Duodenal mucosa (tissue), 2 donors: ENCODE measurements at regions not wholly inside any gene's neighbourhood (a gene's known extent, or its start where the extent isn't known, plus 50 kb on each side); places are given as distances from the start of the nearest gene placed in this dataset.

Source experiments
- H3K27ac ChIP-seq: one replicate; pipeline ENCODE4 v1.7.0; 2013; ENCODE audit warnings: low read depth, low read length
- H3K27me3 ChIP-seq, 2 donors: one replicate each; pipeline ENCODE4 v1.7.0; 2013; ENCODE audit warnings: low read length in 2 of 2, control low read depth in 1 of 2; ENCODE audit not compliant: insufficient read depth in 2 of 2, control insufficient read depth in 1 of 2
- H3K36me3 ChIP-seq, 2 donors: one replicate each; pipeline ENCODE4 v1.7.0; 2013; ENCODE audit warnings: low read length in 2 of 2, control low read depth in 1 of 2; ENCODE audit not compliant: insufficient read depth in 2 of 2, control insufficient read depth in 1 of 2
- H3K4me1 ChIP-seq, 2 donors: one replicate each; pipeline ENCODE4 v1.7.0; 2013; ENCODE audit warnings: low read length in 2 of 2, control low read depth in 1 of 2; ENCODE audit not compliant: insufficient read depth in 2 of 2, control insufficient read depth in 1 of 2
- H3K4me3 ChIP-seq, 2 donors: one replicate each; pipeline ENCODE4 v1.7.0; 2013; ENCODE audit warnings: low read length in 2 of 2, low read depth in 1 of 2
- H3K9ac ChIP-seq, 2 donors: one replicate each; pipeline ENCODE4 v1.7.0; 2013; ENCODE audit warnings: low read length in 2 of 2, low read depth in 1 of 2
- H3K9me3 ChIP-seq, 2 donors: one replicate each; pipeline ENCODE4 v1.7.0; 2013; ENCODE audit warnings: low read length in 2 of 2, control low read depth in 1 of 2; ENCODE audit not compliant: control insufficient read depth in 1 of 2

GRCh38 chr5:165999693-166000320, 2291.6 kb upstream of the WWC1 start:
- Histone ChIP-seq H3K36me3 (no peaks in the 10 kb centered on the region), H3K4me1 (no peaks in the 10 kb centered on the region), H3K27me3 (no peaks in the 10 kb centered on the region), H3K4me3 (no peak overlapping the region), H3K9ac (no peak overlapping the region), H3K27ac (no peak overlapping the region), H3K9me3 (peaks cover 0 to 8% of the 10 kb centered on the region in 2 donors)

GRCh38 chr5:166004006-166004405, 2287.4 kb upstream of the WWC1 start:
- H3K9ac ChIP-seq = no peak overlapping the region
- H3K9me3 ChIP-seq = no peaks in the 10 kb centered on the region
- no peaks in the 10 kb centered on the region for H3K4me1 ChIP-seq
- no peak overlapping the region for H3K4me3 ChIP-seq
- no peaks in the 10 kb centered on the region for H3K36me3 ChIP-seq
- H3K27me3 ChIP-seq = no peaks in the 10 kb centered on the region
- H3K27ac ChIP-seq = no peak overlapping the region

- Histone ChIP-seq H3K4me1 (no peaks in the 10 kb centered on the region), H3K9ac (no peak overlapping the region), H3K36me3 (no peaks in the 10 kb centered on the region), H3K27ac (no peak overlapping the region), H3K4me3 (no peak overlapping the region), H3K27me3 (no peaks in the 10 kb centered on the region), H3K9me3 (no peaks in the 10 kb centered on the region)
Measured at GRCh38 chr5:166013415-166013814, 2278.0 kb upstream of the WWC1 start.

GRCh38 chr5:166014256-166014655, 2277.2 kb upstream of the WWC1 start:
- Histone ChIP-seq H3K4me1 (no peaks in the 10 kb centered on the region), H3K27me3 (no peaks in the 10 kb centered on the region)

GRCh38 chr5:166018716-166019115, 2272.7 kb upstream of the WWC1 start:
- Histone ChIP-seq H3K4me1 (no peaks in the 10 kb centered on the region), H3K27me3 (no peaks in the 10 kb centered on the region), H3K9ac (no peak overlapping the region), H3K36me3 (no peaks in the 10 kb centered on the region), H3K9me3 (no peaks in the 10 kb centered on the region), H3K4me3 (no peak overlapping the region), H3K27ac (no peak overlapping the region)

More at GRCh38 chr5:166014256-166014655, 2277.2 kb upstream of the WWC1 start:
- no peak overlapping the region for H3K27ac ChIP-seq
- H3K4me3 ChIP-seq = no peak overlapping the region
- H3K9me3 ChIP-seq = no peaks in the 10 kb centered on the region
- no peaks in the 10 kb centered on the region for H3K36me3 ChIP-seq
- no peak overlapping the region for H3K9ac ChIP-seq

- H3K4me1 ChIP-seq = no peaks in the 10 kb centered on the region
- H3K9me3 ChIP-seq = no peaks in the 10 kb centered on the region
- no peak overlapping the region for H3K9ac ChIP-seq
- H3K27ac ChIP-seq = no peak overlapping the region
- no peak overlapping the region for H3K4me3 ChIP-seq
- H3K27me3 ChIP-seq = no peaks in the 10 kb centered on the region
- H3K36me3 ChIP-seq = no peaks in the 10 kb centered on the region
Measured at GRCh38 chr5:166022065-166022464, 2269.4 kb upstream of the WWC1 start.

GRCh38 chr5:166024970-166025369, 2266.5 kb upstream of the WWC1 start:
- H3K4me1 ChIP-seq = no peaks in the 10 kb centered on the region
- H3K4me3 ChIP-seq = no peak overlapping the region
- no peaks in the 10 kb centered on the region for H3K27me3 ChIP-seq
- H3K9ac ChIP-seq = no peak overlapping the region
- H3K27ac ChIP-seq = no peak overlapping the region
- H3K36me3 ChIP-seq = no peaks in the 10 kb centered on the region
- H3K9me3 ChIP-seq = no peaks in the 10 kb centered on the region

GRCh38 chr5:166027582-166027981, 2263.9 kb upstream of the WWC1 start:
- Histone ChIP-seq H3K27me3 (no peaks in the 10 kb centered on the region), H3K4me1 (no peaks in the 10 kb centered on the region), H3K9ac (no peak overlapping the region), H3K4me3 (no peak overlapping the region), H3K36me3 (no peaks in the 10 kb centered on the region), H3K9me3 (peaks cover 0 to 6% of the 10 kb centered on the region in 2 donors), H3K27ac (no peak overlapping the region)

- H3K9me3 ChIP-seq = peaks cover 0 to 6% of the 10 kb centered on the region in 2 donors
- H3K4me3 ChIP-seq = no peak overlapping the region
- H3K4me1 ChIP-seq = no peaks in the 10 kb centered on the region
- H3K27ac ChIP-seq = no peak overlapping the region
- H3K9ac ChIP-seq = no peak overlapping the region
- no peaks in the 10 kb centered on the region for H3K27me3 ChIP-seq
- H3K36me3 ChIP-seq = no peaks in the 10 kb centered on the region
Measured at GRCh38 chr5:166031926-166032325, 2259.5 kb upstream of the WWC1 start.

- Histone ChIP-seq H3K36me3 (no peaks in the 10 kb centered on the region), H3K9me3 (peaks cover 0 to 6% of the 10 kb centered on the region in 2 donors), H3K27me3 (no peaks in the 10 kb centered on the region), H3K9ac (no peak overlapping the region), H3K27ac (no peak overlapping the region), H3K4me1 (no peaks in the 10 kb centered on the region), H3K4me3 (no peak overlapping the region)
Measured at GRCh38 chr5:166032601-166033000, 2258.8 kb upstream of the WWC1 start.

- no peak overlapping the region for H3K4me3 ChIP-seq
- H3K36me3 ChIP-seq = no peaks in the 10 kb centered on the region
- no peak overlapping the region for H3K9ac ChIP-seq
- H3K27ac ChIP-seq = no peak overlapping the region
- peaks cover 0 to 6% of the 10 kb centered on the region in 2 donors for H3K9me3 ChIP-seq
- H3K27me3 ChIP-seq = no peaks in the 10 kb centered on the region
- H3K4me1 ChIP-seq = no peaks in the 10 kb centered on the region
Measured at GRCh38 chr5:166045961-166046360, 2245.5 kb upstream of the WWC1 start.
